ENCODE measurements at regions not wholly inside any gene's neighbourhood (a gene's known extent, or its start where the extent isn't known, plus 50 kb on each side); places are given as distances from the start of the nearest gene placed in this dataset.
A peak's percentile ranks its signal among the peaks of the same experiment; 100 is the strongest.
"Not testable (repeated sequence)": the region's sequence is repeated elsewhere in the genome, so short reads cannot be mapped to it uniquely, and the experiment has no call there.

GRCh38 chr7:68892236-68892635 is 706.0 kb upstream of the AUTS2 start:
- H3K4me1 ChIP-seq: no peaks in the 10 kb centered on the region
- no peak overlapping the region for H3K4me3 ChIP-seq (replicated peaks in 1 of 3)
- no peaks in the 10 kb centered on the region for H3K9me3 ChIP-seq
- H3K27me3 ChIP-seq: no peaks in the 10 kb centered on the region
- no peaks in the 10 kb centered on the region for H3K36me3 ChIP-seq
- TF ChIP-seq, protein P1, sequence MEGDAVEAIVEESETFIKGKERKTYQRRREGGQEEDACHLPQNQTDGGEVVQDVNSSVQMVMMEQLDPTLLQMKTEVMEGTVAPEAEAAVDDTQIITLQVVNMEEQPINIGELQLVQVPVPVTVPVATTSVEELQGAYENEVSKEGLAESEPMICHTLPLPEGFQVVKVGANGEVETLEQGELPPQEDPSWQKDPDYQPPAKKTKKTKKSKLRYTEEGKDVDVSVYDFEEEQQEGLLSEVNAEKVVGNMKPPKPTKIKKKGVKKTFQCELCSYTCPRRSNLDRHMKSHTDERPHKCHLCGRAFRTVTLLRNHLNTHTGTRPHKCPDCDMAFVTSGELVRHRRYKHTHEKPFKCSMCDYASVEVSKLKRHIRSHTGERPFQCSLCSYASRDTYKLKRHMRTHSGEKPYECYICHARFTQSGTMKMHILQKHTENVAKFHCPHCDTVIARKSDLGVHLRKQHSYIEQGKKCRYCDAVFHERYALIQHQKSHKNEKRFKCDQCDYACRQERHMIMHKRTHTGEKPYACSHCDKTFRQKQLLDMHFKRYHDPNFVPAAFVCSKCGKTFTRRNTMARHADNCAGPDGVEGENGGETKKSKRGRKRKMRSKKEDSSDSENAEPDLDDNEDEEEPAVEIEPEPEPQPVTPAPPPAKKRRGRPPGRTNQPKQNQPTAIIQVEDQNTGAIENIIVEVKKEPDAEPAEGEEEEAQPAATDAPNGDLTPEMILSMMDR (IDR thresholded peaks at IDR 0.05): no peak
- WGBS, 2 donors: 89 to 94% methylated on average over 3 of the region's 3 CpGs
- intact Hi-C loops (cut with DNase I): no loop called here
- no peak overlapping the region for H3K27ac ChIP-seq
- DNase-seq: no peak

DNA sequence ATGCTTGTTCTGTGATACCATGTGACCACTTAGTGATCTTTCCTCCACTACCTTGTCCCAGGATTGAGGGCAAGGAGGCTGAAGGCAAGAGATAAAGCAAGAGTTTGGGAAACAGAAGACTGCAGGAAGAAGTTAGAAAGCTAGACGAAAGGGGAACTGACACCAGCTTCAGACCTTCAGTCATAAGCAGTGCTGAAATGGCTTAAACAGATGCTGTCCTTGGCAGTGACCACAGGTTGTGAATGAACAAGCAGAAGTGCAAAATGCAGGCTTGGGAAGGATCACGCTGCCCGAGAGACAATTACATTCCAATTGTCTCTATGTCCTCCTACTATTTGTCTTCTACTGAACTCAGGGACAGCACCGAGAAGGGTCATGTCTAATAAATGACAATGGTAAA is 704.9 kb upstream of the AUTS2 start:
- no peak overlapping the region for H3K4me3 ChIP-seq (replicated peaks in 1 of 3)
- H3K27me3 ChIP-seq: no peaks in the 10 kb centered on the region
- WGBS, 2 donors: 74 to 88% methylated on average over 4 of the region's 4 CpGs
- DNase-seq: no peak
- no peak overlapping the region for H3K27ac ChIP-seq
- H3K9me3 ChIP-seq: no peaks in the 10 kb centered on the region
- TF ChIP-seq, protein P1 (IDR thresholded peaks at IDR 0.05): no peak
- no peak for TF ChIP-seq POLR2A (IDR thresholded peaks at IDR 0.05)
- no peaks in the 10 kb centered on the region for H3K4me1 ChIP-seq
- H3K36me3 ChIP-seq: no peaks in the 10 kb centered on the region
- intact Hi-C loops (cut with DNase I): no loop called here

- H3K9me3 ChIP-seq; H3K36me3 ChIP-seq; H3K27me3 ChIP-seq; intact Hi-C loops (cut with DNase I); H3K4me3 ChIP-seq (replicated peaks in 1 of 3); H3K4me1 ChIP-seq; H3K27ac ChIP-seq: not testable (repeated sequence)
- 33 to 34% methylated on average over 6 of the region's 6 CpGs for WGBS, 2 donors
- DNase-seq: peak; percentile 74 to 76
Observed at GRCh38 chr7:68899156-68899555, 699.1 kb upstream of the AUTS2 start.

GRCh38 chr7:68900096-68900495 is 698.2 kb upstream of the AUTS2 start:
- 93 to 94% methylated on average over 9 of the region's 9 CpGs for whole genome bisulfite sequencing, 2 donors
- TF ChIP-seq POLR2A (IDR thresholded peaks at IDR 0.05): no peak
- TF ChIP-seq, protein P1 (IDR thresholded peaks at IDR 0.05): no peak
- Histone ChIP-seq H3K27ac (no peak overlapping the region), H3K4me1 (peaks cover 0 to 5% of the 10 kb centered on the region in 2 donors), H3K36me3 (no peaks in the 10 kb centered on the region), H3K4me3 (replicated peaks in 1 of 3) (no peak overlapping the region), H3K27me3 (no peaks in the 10 kb centered on the region), H3K9me3 (no peaks in the 10 kb centered on the region)
- intact Hi-C loops (cut with DNase I): no loop called here
- no peak for DNase-seq

DNA sequence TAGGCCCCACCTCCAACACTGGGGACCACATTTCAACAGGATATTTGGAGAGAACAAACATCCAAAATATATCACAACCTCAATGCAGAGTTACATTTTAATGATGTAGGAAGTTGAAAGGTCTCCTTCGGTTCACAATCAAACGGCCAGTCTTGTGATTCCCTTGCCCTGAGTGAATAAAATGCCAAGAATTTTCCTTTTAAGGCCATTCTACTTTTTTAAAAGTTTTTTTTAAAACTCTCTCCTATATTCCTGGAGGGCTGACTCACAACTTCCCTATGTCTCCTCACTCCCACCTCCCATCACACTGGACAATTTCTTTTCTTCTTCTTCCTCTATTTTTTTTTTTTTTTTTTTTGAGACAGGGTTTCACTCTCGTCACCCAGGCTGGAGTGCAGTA is 693.6 kb upstream of the AUTS2 start:
- intact Hi-C loops (cut with DNase I): no loop called here
- Histone ChIP-seq H3K36me3 (no peaks in the 10 kb centered on the region), H3K9me3 (no peaks in the 10 kb centered on the region), H3K4me3 (replicated peaks in 1 of 3) (no peak overlapping the region), H3K27me3 (no peaks in the 10 kb centered on the region), H3K4me1 (no peaks in the 10 kb centered on the region), H3K27ac (no peak overlapping the region)
- 88% methylated on average over 3 of the region's 3 CpGs for WGBS, 2 donors
- no peak for DNase-seq
- no peak for TF ChIP-seq POLR2A (IDR thresholded peaks at IDR 0.05)
- TF ChIP-seq, protein P1 (IDR thresholded peaks at IDR 0.05): no peak

- Histone ChIP-seq H3K36me3 (no peaks in the 10 kb centered on the region), H3K27me3 (no peaks in the 10 kb centered on the region), H3K9me3 (no peaks in the 10 kb centered on the region), H3K4me1 (no peaks in the 10 kb centered on the region), H3K4me3 (replicated peaks in 1 of 3) (no peak overlapping the region), H3K27ac (no peak overlapping the region)
- DNase-seq: no peak
- TF ChIP-seq POLR2A (IDR thresholded peaks at IDR 0.05): no peak
- TF ChIP-seq, protein P1 (IDR thresholded peaks at IDR 0.05): no peak
- intact Hi-C loops (cut with DNase I): no loop called here
Observed at GRCh38 chr7:68911754-68912153, 686.5 kb upstream of the AUTS2 start.
